ENCODE measurements at regions not wholly inside any gene's neighbourhood (a gene's known extent, or its start where the extent isn't known, plus 50 kb on each side); places are given as distances from the start of the nearest gene placed in this dataset.
"Not testable (repeated sequence)": the region's sequence is repeated elsewhere in the genome, so short reads cannot be mapped to it uniquely, and the experiment has no call there.

- TF ChIP-seq KDM5A (IDR thresholded peaks at IDR 0.05): no peak
- no peak for TF ChIP-seq PBX3 (IDR thresholded peaks at IDR 0.05)
- no peak for TF ChIP-seq ELK1 (IDR thresholded peaks at IDR 0.05; ENCODE audit: low read depth, low read length)
Observed at GRCh38 chr5:121478636-121479035, 373.0 kb upstream of the FTMT start (continued).

GRCh38 chr5:121479337-121479736 lies 372.3 kb upstream of the FTMT start:
- ATAC-seq (no peak), FAIRE-seq (no peak), DNase-seq (ENCODE audit: low read depth in 1 of 2, low spot score in 1 of 2) (no peak)
- CTCF ChIA-PET: no interaction called here
- no peak overlapping the region for H3K4me3 ChIP-seq
- no peak overlapping the region for H3K4me2 ChIP-seq
- POLR2A ChIA-PET: no interaction called here
- H3K9me3 ChIP-seq: no peaks in the 10 kb centered on the region
- 0 out of 3 replicates have a peak, but pooled peaks cover 3% of the 10 kb centered on the region for H3K4me1 ChIP-seq
- no peak overlapping the region for H3K27ac ChIP-seq
- TF ChIP-seq KDM5A (IDR thresholded peaks at IDR 0.05) (no peak), ESRRA (IDR thresholded peaks at IDR 0.05; ENCODE audit: borderline replicate concordance, low read length) (no peak), GATA3 (IDR thresholded peaks at IDR 0.05; ENCODE audit: borderline replicate concordance) (no peak)

GRCh38 chr5:121485281-121485680 lies 366.4 kb upstream of the FTMT start:
- H3K4me2 ChIP-seq: no peak overlapping the region
- ChIA-PET POLR2A (no interaction called here), CTCF (no interaction called here)
- no peak for TF ChIP-seq EHF (CRISPR knock-in tag; IDR thresholded peaks at IDR 0.05)
- FAIRE-seq (no peak), ATAC-seq (no peak), DNase-seq (ENCODE audit: low read depth in 1 of 2, low spot score in 1 of 2) (no peak)
- H3K4me1 ChIP-seq: no peaks in the 10 kb centered on the region
- no peak overlapping the region for H3K27ac ChIP-seq
- no peak overlapping the region for H3K4me3 ChIP-seq
- H3K9me3 ChIP-seq: no peaks in the 10 kb centered on the region
- 61% methylated on average over 5 of the region's 5 CpGs for WGBS (ENCODE audit: missing lambda C conversion rate)

GRCh38 chr5:121485999-121486398 lies 365.7 kb upstream of the FTMT start:
- H3K4me2 ChIP-seq; H3K9me3 ChIP-seq; FAIRE-seq; CTCF ChIA-PET; DNase-seq (ENCODE audit: low read depth in 1 of 2, low spot score in 1 of 2); POLR2A ChIA-PET; H3K4me3 ChIP-seq; ATAC-seq; H3K4me1 ChIP-seq; H3K27ac ChIP-seq: not testable (repeated sequence)
- 69% methylated on average over 2 of the region's 2 CpGs for WGBS (ENCODE audit: missing lambda C conversion rate)

- H3K4me3 ChIP-seq: no peak overlapping the region
- TF ChIP-seq MAFK (IDR thresholded peaks at IDR 0.05; ENCODE audit: partially characterized antibody): no peak
- no peak for TF ChIP-seq ZFP36 (IDR thresholded peaks at IDR 0.05; ENCODE audit: borderline replicate concordance, partially characterized antibody)
- no peak for TF ChIP-seq ZNF302 (CRISPR knock-in tag; IDR thresholded peaks at IDR 0.05)
- TF ChIP-seq POLR2A (IDR thresholded peaks at IDR 0.05; ENCODE audit: low read length): no peak
- no peak for TF ChIP-seq RNF2 (IDR thresholded peaks at IDR 0.05; ENCODE audit: borderline replicate concordance, low read depth)
- no peak for TF ChIP-seq KDM5A (IDR thresholded peaks at IDR 0.05)
- no peak for TF ChIP-seq PHF8 (IDR thresholded peaks at IDR 0.05; ENCODE audit: borderline replicate concordance, low read depth)
- no peak for TF ChIP-seq EHMT2 (IDR thresholded peaks at IDR 0.05; ENCODE audit: low read depth)
- no peak for TF ChIP-seq ELK1 (IDR thresholded peaks at IDR 0.05; ENCODE audit: low read depth, low read length)
- no peak for TF ChIP-seq CHD2 (IDR thresholded peaks at IDR 0.05; ENCODE audit: low read length, partially characterized antibody)
- no peak for TF ChIP-seq ZSCAN20 (CRISPR knock-in tag; IDR thresholded peaks at IDR 0.05)
- no peak for TF ChIP-seq RARB (CRISPR knock-in tag; IDR thresholded peaks at IDR 0.05)
- no peak for TF ChIP-seq MAX (IDR thresholded peaks at IDR 0.05)
- TF ChIP-seq BCL3 (IDR thresholded peaks at IDR 0.05): no peak
- H3K4me2 ChIP-seq: no peak overlapping the region
- FAIRE-seq (no peak), DNase-seq (ENCODE audit: low read depth in 1 of 2, low spot score in 1 of 2) (no peak), ATAC-seq (no peak)
- no peaks in the 10 kb centered on the region for H3K9me3 ChIP-seq
- ChIA-PET POLR2A (no interaction called here), CTCF (no interaction called here)
- H3K4me1 ChIP-seq: no peaks in the 10 kb centered on the region
- H3K27ac ChIP-seq: no peak overlapping the region
Observed at GRCh38 chr5:121489972-121490371, 361.7 kb upstream of the FTMT start.
